Left lung (tissue), 4 donors: ENCODE measurements at regions not wholly inside any gene's neighbourhood (a gene's known extent, or its start where the extent isn't known, plus 50 kb on each side); places are given as distances from the start of the nearest gene placed in this dataset.
A peak's percentile ranks its signal among the peaks of the same experiment; 100 is the strongest.

Experiments
- ATAC-seq: fragments of 200-7000 bp; cut with Tn5 transposase; one replicate; pipeline ENCODE4 v1.9.1; 2020; ENCODE audit warnings: moderate library complexity
- DNase-seq, 4 donors: peaks; one replicate each; pipeline ENCODE4 v3.0.0-alpha.2; 2013 to 2020
- H3K27ac ChIP-seq, 2 donors: fragments of 200-600 bp; sonication (generic) in 1 of 2; one replicate each; pipeline versions ENCODE4 v1.5.0 to v1.8.0; 2020 to 2021
- H3K27me3 ChIP-seq, 2 donors: fragments of 200-600 bp; sonication (generic) in 1 of 2; one replicate each; pipeline versions ENCODE4 v1.5.0 to v1.8.0; 2020 to 2021
- H3K36me3 ChIP-seq, 2 donors: fragments of 200-600 bp; sonication (generic) in 1 of 2; one replicate each; pipeline versions ENCODE4 v1.5.0 to v1.8.0; 2020 to 2021
- H3K4me1 ChIP-seq, 2 donors: fragments of 200-600 bp; one replicate each; pipeline ENCODE4 v1.8.0; 2021
- H3K4me3 ChIP-seq, 2 donors: fragments of 200-600 bp; sonication (generic) in 1 of 2; one replicate each; pipeline versions ENCODE4 v1.5.0 to v1.8.0; 2020 to 2021; ENCODE audit warnings: mild to moderate bottlenecking in 1 of 2
- H3K9me3 ChIP-seq, 2 donors: fragments of 200-600 bp; sonication (generic) in 1 of 2; one replicate each; pipeline versions ENCODE4 v1.5.0 to v1.8.0; 2020 to 2021
- intact Hi-C, 2 donors: fragments of 100-400 bp; cut with DNase I; formaldehyde crosslinking; loops; one replicate each; pipeline versions ENCODE4 v1.11.2 to v1.14.2; 2022
- TF ChIP-seq, protein P1 (sequence below), 2 donors: fragments of 200-600 bp; sonication (generic) in 1 of 2; IDR thresholded peaks; one replicate each; pipeline versions ENCODE4 v1.5.0 to v1.8.0; 2021; ENCODE audit warnings: antibody characterized with exemption in 2 of 2
- donor health status: DM: no; HTN: yes; CAD: no.
- donor health status: DM: no; HTN: no; CAD: no.

GRCh38 chr3:181530584-181530983, 181.1 kb upstream of the SOX2 start:
- DNase-seq (no peak), ATAC-seq (no peak)
- intact Hi-C loops, result no loop called here
- Histone ChIP-seq H3K27ac (no peak overlapping the region), H3K4me3 (no peak overlapping the region), H3K4me1 (no peaks in the 10 kb centered on the region), H3K36me3 (no peaks in the 10 kb centered on the region), H3K9me3 (peaks cover 0 to 9% of the 10 kb centered on the region in 2 donors), H3K27me3 (no peaks in the 10 kb centered on the region)
- TF ChIP-seq, protein P1, sequence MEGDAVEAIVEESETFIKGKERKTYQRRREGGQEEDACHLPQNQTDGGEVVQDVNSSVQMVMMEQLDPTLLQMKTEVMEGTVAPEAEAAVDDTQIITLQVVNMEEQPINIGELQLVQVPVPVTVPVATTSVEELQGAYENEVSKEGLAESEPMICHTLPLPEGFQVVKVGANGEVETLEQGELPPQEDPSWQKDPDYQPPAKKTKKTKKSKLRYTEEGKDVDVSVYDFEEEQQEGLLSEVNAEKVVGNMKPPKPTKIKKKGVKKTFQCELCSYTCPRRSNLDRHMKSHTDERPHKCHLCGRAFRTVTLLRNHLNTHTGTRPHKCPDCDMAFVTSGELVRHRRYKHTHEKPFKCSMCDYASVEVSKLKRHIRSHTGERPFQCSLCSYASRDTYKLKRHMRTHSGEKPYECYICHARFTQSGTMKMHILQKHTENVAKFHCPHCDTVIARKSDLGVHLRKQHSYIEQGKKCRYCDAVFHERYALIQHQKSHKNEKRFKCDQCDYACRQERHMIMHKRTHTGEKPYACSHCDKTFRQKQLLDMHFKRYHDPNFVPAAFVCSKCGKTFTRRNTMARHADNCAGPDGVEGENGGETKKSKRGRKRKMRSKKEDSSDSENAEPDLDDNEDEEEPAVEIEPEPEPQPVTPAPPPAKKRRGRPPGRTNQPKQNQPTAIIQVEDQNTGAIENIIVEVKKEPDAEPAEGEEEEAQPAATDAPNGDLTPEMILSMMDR (IDR thresholded peaks at IDR 0.05), result no peak

- Histone ChIP-seq H3K27ac (no peak overlapping the region), H3K27me3 (no peaks in the 10 kb centered on the region), H3K4me3 (no peak overlapping the region), H3K4me1 (no peaks in the 10 kb centered on the region), H3K9me3 (peaks cover 0 to 35% of the 10 kb centered on the region in 2 donors), H3K36me3 (no peaks in the 10 kb centered on the region)
- no peak for DNase-seq
- ATAC-seq, result no peak
- intact Hi-C loops, result no loop called here
- TF ChIP-seq, protein P1 (IDR thresholded peaks at IDR 0.05), result no peak
These were observed 189.9 kb upstream of the SOX2 start for GRCh38 chr3:181521831-181522230.

DNA sequence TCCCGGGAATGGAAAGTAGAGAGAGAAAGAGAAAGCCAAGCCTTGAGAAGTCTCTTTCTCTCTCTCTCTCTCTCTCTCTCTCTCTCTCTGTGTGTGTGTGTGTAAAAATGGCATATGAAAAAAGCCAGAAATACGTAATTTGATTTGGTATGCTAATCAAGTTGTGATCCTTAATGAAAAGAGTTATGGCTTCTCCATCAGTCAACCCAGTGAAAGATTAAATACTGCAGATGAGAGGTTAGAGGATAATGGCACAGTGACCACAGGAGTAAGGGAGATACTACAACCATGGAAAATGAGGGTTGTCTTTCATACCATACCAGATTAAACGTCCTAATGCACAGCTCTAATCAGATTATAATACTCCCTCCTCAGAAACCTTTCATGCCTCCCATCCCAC, 193.5 kb upstream of the SOX2 start:
- H3K27me3 ChIP-seq, result no peaks in the 10 kb centered on the region
- TF ChIP-seq, protein P1 (IDR thresholded peaks at IDR 0.05), result no peak
- peaks cover 0 to 13% of the 10 kb centered on the region in 2 donors for H3K9me3 ChIP-seq

GRCh38 chr3:181512787-181513186, 198.9 kb upstream of the SOX2 start:
- Histone ChIP-seq H3K9me3 (peaks cover 0 to 44% of the 10 kb centered on the region in 2 donors), H3K27me3 (no peaks in the 10 kb centered on the region), H3K4me1 (no peaks in the 10 kb centered on the region), H3K4me3 (no peak overlapping the region), H3K27ac (no peak overlapping the region), H3K36me3 (no peaks in the 10 kb centered on the region)
- ATAC-seq (no peak), DNase-seq (no peak)
- intact Hi-C loops, result no loop called here
- TF ChIP-seq, protein P1 (IDR thresholded peaks at IDR 0.05), result no peak

More for the DNA sequence above, 193.5 kb upstream of the SOX2 start:
- Histone ChIP-seq H3K4me1 (no peaks in the 10 kb centered on the region), H3K27ac (no peak overlapping the region), H3K36me3 (no peaks in the 10 kb centered on the region), H3K4me3 (no peak overlapping the region)
- ATAC-seq (no peak), DNase-seq (no peak)
- intact Hi-C loops, result no loop called here

DNA sequence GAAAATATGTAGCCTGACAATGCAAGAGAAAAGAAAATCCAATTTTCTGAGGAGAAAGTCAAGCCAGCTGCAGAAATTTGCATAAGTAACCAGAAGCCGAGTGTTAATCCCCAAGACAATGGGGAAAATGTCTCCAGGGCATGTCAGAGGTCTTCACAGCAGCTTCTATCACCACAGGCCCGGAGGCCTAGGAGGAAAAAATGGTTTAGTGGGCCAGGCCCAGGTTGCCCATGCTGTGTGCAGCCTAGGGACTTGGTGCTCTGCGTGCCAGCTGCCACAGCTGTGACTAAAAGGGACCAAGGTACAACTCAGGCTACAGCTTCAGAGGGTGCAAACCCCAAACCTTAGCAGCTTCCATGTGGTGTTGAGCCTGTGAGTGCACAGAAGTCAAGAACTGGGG, 201.2 kb upstream of the SOX2 start:
- H3K27ac ChIP-seq, result no peak overlapping the region
- TF ChIP-seq, protein P1 (IDR thresholded peaks at IDR 0.05), result no peak
- intact Hi-C loops, result no loop called here
- ATAC-seq, result no peak
- peak in 1 of 4 donors; percentile 25 for DNase-seq
- no peaks in the 10 kb centered on the region for H3K36me3 ChIP-seq
- no peaks in the 10 kb centered on the region for H3K4me1 ChIP-seq
- no peaks in the 10 kb centered on the region for H3K27me3 ChIP-seq
- H3K4me3 ChIP-seq, result no peak overlapping the region
- H3K9me3 ChIP-seq, result peaks cover 0 to 37% of the 10 kb centered on the region in 2 donors
